ENCODE measurements at regions not wholly inside any gene's neighbourhood (a gene's known extent, or its start where the extent isn't known, plus 50 kb on each side); places are given as distances from the start of the nearest gene placed in this dataset.

DNA sequence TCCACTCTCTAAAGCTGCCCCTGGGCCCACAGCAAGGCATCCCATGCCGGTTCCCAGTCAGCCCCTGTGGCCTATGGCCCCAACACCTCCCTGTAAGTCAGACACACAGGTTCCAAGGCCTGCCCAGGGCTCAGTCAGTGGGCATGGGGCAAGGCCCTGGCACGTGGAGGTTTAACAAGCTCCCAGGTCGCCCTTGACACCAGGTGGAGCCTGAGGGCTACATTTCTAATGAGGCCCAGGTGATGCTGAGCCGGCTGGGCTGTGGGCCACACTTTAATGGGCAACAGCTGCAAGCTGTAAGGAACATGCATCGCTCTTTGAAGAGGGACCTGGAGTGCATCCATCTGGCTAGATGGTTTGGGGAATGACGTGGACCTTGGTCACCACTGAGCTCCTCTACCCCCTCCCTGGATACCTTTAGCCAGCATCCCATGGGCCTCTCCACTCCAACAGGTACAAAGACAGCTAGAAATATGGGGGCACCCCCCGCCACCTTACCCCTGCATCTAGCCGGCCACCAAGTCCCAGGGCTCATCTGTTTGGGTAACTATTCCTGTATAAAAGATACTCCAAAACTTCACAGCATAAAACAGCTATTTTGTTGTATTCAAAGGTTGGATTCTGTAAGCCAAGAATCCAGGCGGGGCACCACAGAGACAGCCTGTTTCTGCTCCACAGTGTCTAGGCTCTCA lies 122.5 kb downstream of the OAT start:
- H3K27me3 Mint-ChIP-seq = peaks cover 2 to 6% of the 10 kb centered on the region in 2 donors
- no peak for ATAC-seq (replicated peaks in 1 of 4)
- no peaks in the 10 kb centered on the region for H3K36me3 Mint-ChIP-seq
- Histone ChIP-seq H3K36me3 (ENCODE audit: control insufficient read depth in 2 of 2, extremely low read depth in 1 of 2, insufficient read depth in 1 of 2, low read length in 1 of 2) (no peaks in the 10 kb centered on the region), H3K27me3 (replicated peaks in 1 of 2; ENCODE audit: control insufficient read depth in 2 of 2, extremely low read depth in 1 of 2, insufficient read depth in 2 of 2, low read length in 1 of 2) (peaks cover 0 to 8% of the 10 kb centered on the region in 2 experiments), H3K27ac (ENCODE audit: low read length) (no peak overlapping the region), H3K4me1 (ENCODE audit: control insufficient read depth in 1 of 2, extremely low read depth in 1 of 2, insufficient read depth in 2 of 2, low read length in 2 of 2) (no peaks in the 10 kb centered on the region), H3K9me3 (no peaks in the 10 kb centered on the region), H3K4me3 (ENCODE audit: control insufficient read depth in 1 of 2, extremely low read depth in 1 of 2, low read length in 1 of 2) (no peak overlapping the region)
- POLR2A ChIA-PET = no interaction called here
- CTCF ChIA-PET = interaction anchor here in 1 of 2 donors (0.5 kb wide), 1 partner anchor 70 kb away, joined by 3 read pairs; no protein-coding TSS in a partner anchor
- H3K27ac Mint-ChIP-seq = no peak overlapping the region
- WGBS (ENCODE audit: insufficient coverage) = 57% methylated on average over 5 of the region's 9 CpGs
- H3K4me1 Mint-ChIP-seq = no peaks in the 10 kb centered on the region
- H3K9me3 Mint-ChIP-seq = peaks cover 0 to 11% (median 6%) of the 10 kb centered on the region in 3 donors
- no peak overlapping the region for H3K4me3 Mint-ChIP-seq
- DNase-seq = no peak

DNA sequence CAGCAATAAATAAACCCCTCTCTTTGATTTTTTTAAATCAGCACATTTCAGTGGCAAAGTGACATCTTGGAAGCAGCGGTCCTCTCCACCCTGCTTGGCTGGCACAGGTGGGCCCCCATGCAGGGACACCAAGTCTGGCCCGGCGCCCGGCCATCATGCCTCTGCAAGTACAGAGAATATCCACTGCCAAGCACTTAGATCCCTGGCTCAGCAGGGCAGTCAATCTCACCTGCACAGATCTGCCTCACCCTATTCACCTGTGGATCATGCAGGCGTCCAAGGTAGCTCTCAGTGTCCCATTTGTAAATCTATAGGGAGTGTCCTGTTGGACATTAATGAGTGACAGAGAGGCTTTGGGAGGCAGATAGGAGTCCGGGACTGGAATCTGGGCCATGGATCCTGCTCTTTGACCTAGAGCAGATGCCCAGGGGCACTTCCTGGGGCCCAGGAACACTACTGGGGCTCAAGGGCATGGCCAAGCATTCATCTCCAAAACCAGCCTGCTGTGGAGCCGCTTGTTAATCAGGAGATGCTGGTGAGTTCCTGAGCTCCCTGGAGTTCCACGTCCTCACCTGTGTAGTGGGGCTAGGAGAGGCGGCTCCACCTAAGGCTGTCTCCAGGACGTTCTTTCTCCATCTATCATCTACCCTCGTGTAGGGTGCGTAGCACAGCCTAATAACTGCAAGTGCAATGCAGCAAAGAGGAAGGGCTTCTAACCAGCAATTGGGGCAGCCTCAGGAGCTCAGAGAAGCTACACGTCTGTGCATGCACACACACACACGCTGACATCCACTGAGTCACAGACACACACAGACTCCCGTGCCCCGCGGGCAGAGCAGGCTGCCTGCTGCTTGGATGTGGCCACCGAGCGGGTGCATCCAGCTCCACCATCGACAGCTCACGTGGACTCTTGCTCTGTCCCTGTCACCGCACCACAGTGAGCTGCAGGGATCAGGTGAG lies 123.6 kb downstream of the OAT start:
- Mint-ChIP-seq H3K9me3 (peaks cover 0 to under 1% (median 0%) of the 10 kb centered on the region in 3 donors), H3K4me3 (no peak overlapping the region), H3K27ac (no peak overlapping the region), H3K27me3 (no peaks in the 10 kb centered on the region), H3K36me3 (no peaks in the 10 kb centered on the region), H3K4me1 (no peaks in the 10 kb centered on the region)
- ChIA-PET CTCF (no interaction called here), POLR2A (no interaction called here)
- Histone ChIP-seq H3K4me1 (ENCODE audit: control insufficient read depth in 1 of 2, extremely low read depth in 1 of 2, insufficient read depth in 2 of 2, low read length in 2 of 2) (no peaks in the 10 kb centered on the region), H3K9me3 (no peaks in the 10 kb centered on the region), H3K4me3 (ENCODE audit: control insufficient read depth in 1 of 2, extremely low read depth in 1 of 2, low read length in 1 of 2) (no peak overlapping the region), H3K36me3 (ENCODE audit: control insufficient read depth in 2 of 2, extremely low read depth in 1 of 2, insufficient read depth in 1 of 2, low read length in 1 of 2) (no peaks in the 10 kb centered on the region), H3K27me3 (replicated peaks in 1 of 2; ENCODE audit: control insufficient read depth in 2 of 2, extremely low read depth in 1 of 2, insufficient read depth in 2 of 2, low read length in 1 of 2) (peaks cover 0 to 4% of the 10 kb centered on the region in 2 experiments), H3K27ac (ENCODE audit: low read length) (no peak overlapping the region)
- ATAC-seq (replicated peaks in 1 of 4) (no peak), DNase-seq (no peak)
- 88% methylated on average over 16 of the region's 22 CpGs for WGBS (ENCODE audit: insufficient coverage)

DNA sequence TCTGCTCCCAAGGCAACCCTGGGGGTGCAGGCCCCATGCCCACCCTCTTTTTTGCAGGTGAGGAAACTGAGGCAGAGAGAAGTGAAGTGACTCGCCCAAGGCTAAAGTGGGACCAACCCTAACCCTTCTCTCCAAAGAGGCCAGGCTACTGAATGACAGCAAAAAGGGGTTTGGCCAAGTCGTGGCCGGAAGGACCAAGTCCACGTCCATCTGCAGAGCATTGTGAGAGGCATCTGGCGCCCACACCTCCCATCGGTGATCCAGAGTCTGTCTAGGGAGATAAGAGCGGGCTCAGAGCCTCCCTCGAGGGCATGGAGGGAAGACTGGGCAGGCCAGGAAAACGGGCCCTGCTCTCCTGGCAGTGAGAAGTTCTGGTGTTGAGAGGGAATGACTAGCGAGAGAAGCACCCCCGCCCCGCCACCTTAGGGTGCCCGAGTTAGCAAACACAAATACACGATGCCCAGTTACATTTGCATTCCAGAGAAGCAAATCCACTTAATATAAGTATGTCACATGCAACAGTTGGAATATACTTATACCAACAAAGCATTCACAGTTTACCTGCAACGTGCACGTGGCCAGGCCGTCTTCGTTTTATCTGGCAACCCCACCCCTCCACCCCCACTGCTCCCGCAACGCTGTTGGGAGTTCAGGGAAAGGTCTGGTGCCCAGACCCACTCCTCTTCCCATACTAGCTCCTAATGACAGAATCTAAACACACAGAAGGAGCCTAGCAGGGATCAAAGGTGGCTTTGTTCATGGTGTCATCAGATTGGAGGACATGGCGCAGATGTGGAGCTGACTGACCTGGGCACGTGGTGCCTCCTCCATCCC lies 124.9 kb downstream of the OAT start:
- peaks cover 0 to 2% of the 10 kb centered on the region in 2 experiments for H3K27me3 ChIP-seq (replicated peaks in 1 of 2; ENCODE audit: control insufficient read depth in 2 of 2, extremely low read depth in 1 of 2, insufficient read depth in 2 of 2, low read length in 1 of 2)
- DNase-seq (no peak), ATAC-seq (replicated peaks in 1 of 4) (no peak)
- Mint-ChIP-seq H3K4me1 (no peaks in the 10 kb centered on the region), H3K4me3 (no peak overlapping the region), H3K27me3 (no peaks in the 10 kb centered on the region), H3K36me3 (no peaks in the 10 kb centered on the region), H3K27ac (no peak overlapping the region), H3K9me3 (no peaks in the 10 kb centered on the region)
- no peak overlapping the region for H3K4me3 ChIP-seq (ENCODE audit: control insufficient read depth in 1 of 2, extremely low read depth in 1 of 2, low read length in 1 of 2)
- CTCF ChIA-PET = no interaction called here
- no peak overlapping the region for H3K27ac ChIP-seq (ENCODE audit: low read length)
- no peaks in the 10 kb centered on the region for H3K4me1 ChIP-seq (ENCODE audit: control insufficient read depth in 1 of 2, extremely low read depth in 1 of 2, insufficient read depth in 2 of 2, low read length in 2 of 2)
- H3K9me3 ChIP-seq = no peaks in the 10 kb centered on the region
- POLR2A ChIA-PET = no interaction called here
- H3K36me3 ChIP-seq (ENCODE audit: control insufficient read depth in 2 of 2, extremely low read depth in 1 of 2, insufficient read depth in 1 of 2, low read length in 1 of 2) = no peaks in the 10 kb centered on the region
- WGBS (ENCODE audit: insufficient coverage) = 85% methylated on average over 15 of the region's 22 CpGs

DNA sequence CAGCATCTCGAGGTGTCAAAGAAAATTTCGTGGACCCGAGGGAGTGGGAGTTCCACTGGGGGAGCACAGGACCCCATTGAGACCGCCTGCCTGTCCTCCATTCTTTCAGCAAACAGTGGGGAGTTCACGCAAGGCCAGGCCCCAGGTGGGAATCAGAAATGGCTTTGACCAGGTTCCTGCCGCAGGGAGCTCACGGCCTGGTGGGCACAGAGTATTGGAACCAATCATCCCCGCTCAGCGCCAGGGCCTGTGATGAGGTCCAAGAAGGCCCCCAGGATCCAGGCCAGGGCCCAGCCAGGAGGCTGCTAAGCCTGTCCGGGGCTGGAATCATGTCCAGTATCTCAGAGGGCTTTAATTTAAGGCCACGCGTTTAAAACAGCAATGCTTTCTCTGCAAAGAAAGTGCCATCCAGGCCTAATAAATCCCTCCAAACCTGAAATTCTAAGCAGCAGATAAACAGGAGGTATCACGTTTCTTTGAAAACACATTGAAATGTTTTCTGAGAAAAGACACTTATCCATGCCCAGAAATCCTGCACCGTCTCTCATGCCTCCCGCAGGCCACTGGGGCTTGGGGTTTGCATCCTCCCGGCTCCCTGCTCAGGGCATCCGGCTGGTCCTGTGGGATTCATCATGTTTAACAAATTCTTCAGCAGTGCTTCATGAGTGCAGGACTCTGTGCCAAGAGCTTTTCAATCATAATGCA lies 125.7 kb downstream of the OAT start:
- DNase-seq = no peak
- no peaks in the 10 kb centered on the region for H3K9me3 ChIP-seq
- POLR2A ChIA-PET = no interaction called here
- CTCF ChIA-PET = no interaction called here
- Mint-ChIP-seq H3K27me3 (peaks cover 0 to 3% of the 10 kb centered on the region in 2 donors), H3K27ac (no peak overlapping the region), H3K9me3 (no peaks in the 10 kb centered on the region), H3K4me3 (no peak overlapping the region), H3K36me3 (no peaks in the 10 kb centered on the region), H3K4me1 (no peaks in the 10 kb centered on the region)
- no peaks in the 10 kb centered on the region for H3K4me1 ChIP-seq (ENCODE audit: control insufficient read depth in 1 of 2, extremely low read depth in 1 of 2, insufficient read depth in 2 of 2, low read length in 2 of 2)
- 71% methylated on average over 15 of the region's 17 CpGs for WGBS (ENCODE audit: insufficient coverage)
- H3K27me3 ChIP-seq (replicated peaks in 1 of 2; ENCODE audit: control insufficient read depth in 2 of 2, extremely low read depth in 1 of 2, insufficient read depth in 2 of 2, low read length in 1 of 2) = peaks cover 0 to 2% of the 10 kb centered on the region in 2 experiments
- no peak for ATAC-seq (replicated peaks in 1 of 4)
- H3K36me3 ChIP-seq (ENCODE audit: control insufficient read depth in 2 of 2, extremely low read depth in 1 of 2, insufficient read depth in 1 of 2, low read length in 1 of 2) = no peaks in the 10 kb centered on the region
- no peak overlapping the region for H3K4me3 ChIP-seq (ENCODE audit: control insufficient read depth in 1 of 2, extremely low read depth in 1 of 2, low read length in 1 of 2)
- no peak overlapping the region for H3K27ac ChIP-seq (ENCODE audit: low read length)

DNA sequence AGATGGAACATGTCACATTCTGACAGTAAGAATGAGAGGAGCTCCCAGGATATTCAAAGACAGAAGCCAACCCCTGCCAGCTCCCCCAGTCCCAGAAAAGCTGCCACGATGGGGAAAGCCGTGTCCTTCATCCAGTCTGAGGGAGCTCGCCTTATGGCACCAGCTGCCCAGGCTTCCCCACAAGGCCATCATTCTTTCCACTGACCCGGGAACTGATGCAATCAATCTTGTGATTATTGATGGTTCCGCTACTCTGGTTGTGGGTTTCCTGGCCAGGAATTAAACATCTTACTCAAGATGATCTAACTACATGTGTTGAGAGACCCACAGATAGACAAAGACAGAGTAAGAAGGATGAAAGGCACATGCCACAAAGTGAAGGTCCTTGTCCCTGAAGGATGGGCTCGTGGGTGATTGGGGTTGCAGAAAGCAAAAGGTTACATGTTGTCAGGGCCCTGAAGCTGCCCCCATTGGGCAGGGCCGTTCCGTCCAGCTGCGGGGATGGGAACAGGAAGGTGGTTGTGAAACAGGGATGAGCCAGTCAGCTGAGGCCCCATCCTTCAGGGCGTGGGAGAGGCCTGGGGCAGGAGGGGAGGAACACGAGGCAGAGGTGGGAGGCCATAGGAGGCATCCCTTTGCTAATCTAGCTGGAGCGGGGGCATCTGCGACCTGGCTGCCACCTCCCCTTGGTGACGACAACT lies 127.6 kb downstream of the OAT start:
- POLR2A ChIA-PET = no interaction called here
- no peak for DNase-seq
- 71% methylated on average over 6 of the region's 14 CpGs for WGBS (ENCODE audit: insufficient coverage)

More for the DNA sequence above, 127.6 kb downstream of the OAT start:
- Histone ChIP-seq H3K4me1 (ENCODE audit: control insufficient read depth in 1 of 2, extremely low read depth in 1 of 2, insufficient read depth in 2 of 2, low read length in 2 of 2) (no peaks in the 10 kb centered on the region), H3K4me3 (ENCODE audit: control insufficient read depth in 1 of 2, extremely low read depth in 1 of 2, low read length in 1 of 2) (no peak overlapping the region), H3K27me3 (replicated peaks in 1 of 2; ENCODE audit: control insufficient read depth in 2 of 2, extremely low read depth in 1 of 2, insufficient read depth in 2 of 2, low read length in 1 of 2) (no peaks in the 10 kb centered on the region), H3K36me3 (ENCODE audit: control insufficient read depth in 2 of 2, extremely low read depth in 1 of 2, insufficient read depth in 1 of 2, low read length in 1 of 2) (no peaks in the 10 kb centered on the region), H3K9me3 (no peaks in the 10 kb centered on the region), H3K27ac (ENCODE audit: low read length) (no peak overlapping the region)
- CTCF ChIA-PET = no interaction called here
- Mint-ChIP-seq H3K27me3 (peaks cover 0 to 3% of the 10 kb centered on the region in 2 donors), H3K4me3 (no peak overlapping the region), H3K9me3 (no peaks in the 10 kb centered on the region), H3K36me3 (no peaks in the 10 kb centered on the region), H3K27ac (no peak overlapping the region), H3K4me1 (no peaks in the 10 kb centered on the region)
- ATAC-seq (replicated peaks in 1 of 4) = no peak

Measured in T-cell (primary cell).